Calu3 (cell line): ENCODE measurements at regions not wholly inside any gene's neighbourhood (a gene's known extent, or its start where the extent isn't known, plus 50 kb on each side); places are given as distances from the start of the nearest gene placed in this dataset.

Experiments
- BruUV-seq: library from RNA; stranded (reverse); fragments of 400-500 nt; replicated peaks from 2 replicates; lab custom pipeline; 2021; lab: Mats Ljungman, UMichigan
- CTCF ChIA-PET: fragments of 300-600 bp; sonication (Branson Sonifier 250); formaldehyde crosslinking; loops from one replicate; lab custom pipeline; 2022; ENCODE audit warnings: antibody characterized with exemption; lab: Charles Lee
- DNase-seq: peaks from one replicate; pipeline ENCODE4 v3.0.0; 2022
- H3K27ac Mint-ChIP-seq: one replicate; pipeline ENCODE4 v1.8.0; 2022; ENCODE audit warnings: mixed read lengths; ENCODE audit not compliant: unreplicated experiment
- H3K27me3 Mint-ChIP-seq: one replicate; pipeline ENCODE4 v1.8.0; 2022; ENCODE audit warnings: mixed read lengths; ENCODE audit not compliant: unreplicated experiment
- H3K36me3 Mint-ChIP-seq: one replicate; pipeline ENCODE4 v1.8.0; 2022; ENCODE audit warnings: mild to moderate bottlenecking, moderate library complexity, mixed read lengths; ENCODE audit not compliant: insufficient read depth, unreplicated experiment
- H3K4me1 Mint-ChIP-seq: one replicate; pipeline ENCODE4 v1.8.0; 2022; ENCODE audit warnings: mild to moderate bottlenecking, low read depth, mixed read lengths; ENCODE audit not compliant: unreplicated experiment
- H3K4me3 Mint-ChIP-seq: one replicate; pipeline ENCODE4 v1.8.0; 2022; ENCODE audit warnings: mild to moderate bottlenecking, low read depth, moderate library complexity, mixed read lengths; ENCODE audit not compliant: unreplicated experiment
- H3K9me3 Mint-ChIP-seq: one replicate; pipeline ENCODE4 v1.8.0; 2022; ENCODE audit warnings: low read depth, mixed read lengths; ENCODE audit not compliant: unreplicated experiment
- CTCF ChIP-seq: fragments of 200-600 bp; IDR thresholded peaks from one replicate; pipeline ENCODE4 v1.8.0; 2022; ENCODE audit warnings: antibody characterized with exemption; ENCODE audit not compliant: unreplicated experiment
- intact Hi-C: fragments of 100-400 bp; cut with micrococcal nuclease; formaldehyde crosslinking; loops from one replicate; pipeline ENCODE4 v1.10.0; 2022; ENCODE audit not compliant: unreplicated experiment

GRCh38 chr2:2845267-2845666 is 514.2 kb upstream of the MYT1L start:
- no peak overlapping the region for H3K27ac Mint-ChIP-seq
- DNase-seq = no peak
- H3K36me3 Mint-ChIP-seq = no peaks in the 10 kb centered on the region

GRCh38 chr2:2843969-2844548 is 513.0 kb upstream of the MYT1L start:
- DNase-seq = no peak
- intact Hi-C loops = no loop called here
- Mint-ChIP-seq H3K4me3 (no peak overlapping the region), H3K9me3 (peaks cover 10% of the 10 kb centered on the region), H3K27me3 (no peaks in the 10 kb centered on the region), H3K36me3 (no peaks in the 10 kb centered on the region), H3K27ac (no peak overlapping the region), H3K4me1 (no peaks in the 10 kb centered on the region)
- BruUV-seq = no TSS peak
- no peak for TF ChIP-seq CTCF
- CTCF ChIA-PET = no interaction called here

More at GRCh38 chr2:2845267-2845666, 514.2 kb upstream of the MYT1L start:
- no TSS peak for BruUV-seq
- H3K4me3 Mint-ChIP-seq = no peak overlapping the region
- peaks cover 8% of the 10 kb centered on the region for H3K9me3 Mint-ChIP-seq
- H3K4me1 Mint-ChIP-seq = no peaks in the 10 kb centered on the region
- no peaks in the 10 kb centered on the region for H3K27me3 Mint-ChIP-seq
- intact Hi-C loops = no loop called here
- CTCF ChIA-PET = no interaction called here
- no peak for TF ChIP-seq CTCF

- BruUV-seq = no TSS peak
- DNase-seq = no peak
- peaks cover 13% of the 10 kb centered on the region for H3K9me3 Mint-ChIP-seq
- TF ChIP-seq CTCF = no peak
- CTCF ChIA-PET = no interaction called here
- H3K4me3 Mint-ChIP-seq = no peak overlapping the region
- no peaks in the 10 kb centered on the region for H3K27me3 Mint-ChIP-seq
- intact Hi-C loops = no loop called here
- H3K36me3 Mint-ChIP-seq = no peaks in the 10 kb centered on the region
- no peak overlapping the region for H3K27ac Mint-ChIP-seq
- no peaks in the 10 kb centered on the region for H3K4me1 Mint-ChIP-seq
Measured at GRCh38 chr2:2842466-2842865, 511.4 kb upstream of the MYT1L start.

GRCh38 chr2:2840681-2841300 is 509.7 kb upstream of the MYT1L start:
- no TSS peak for BruUV-seq
- H3K9me3 Mint-ChIP-seq = peaks cover 13% of the 10 kb centered on the region
- intact Hi-C loops = no loop called here

More at GRCh38 chr2:2840681-2841300, 509.7 kb upstream of the MYT1L start:
- CTCF ChIA-PET = no interaction called here
- no peak for TF ChIP-seq CTCF
- Mint-ChIP-seq H3K4me1 (no peaks in the 10 kb centered on the region), H3K4me3 (no peak overlapping the region), H3K36me3 (no peaks in the 10 kb centered on the region), H3K27me3 (no peaks in the 10 kb centered on the region), H3K27ac (no peak overlapping the region)
- no peak for DNase-seq
